SU-DHL-6 (cell line): ENCODE measurements at regions not wholly inside any gene's neighbourhood (a gene's known extent, or its start where the extent isn't known, plus 50 kb on each side); places are given as distances from the start of the nearest gene placed in this dataset.

ENCODE experiments used
- H2AFZ ChIP-seq: fragments of 200-600 bp; sonication (generic); 2 replicates; pipeline ENCODE4 v1.6.1; 2014; ENCODE audit warnings: low read depth, mild to moderate bottlenecking, moderate library complexity, mixed read lengths, antibody characterized with exemption, low read length; ENCODE audit not compliant: severe bottlenecking
- H3F3A ChIP-seq: fragments of 200-600 bp; shearing (Covaris generic); 2 replicates; pipeline ENCODE4 v1.6.0; 2016; ENCODE audit warnings: antibody characterized with exemption, mild to moderate bottlenecking; ENCODE audit not compliant: insufficient read depth
- H3K27ac ChIP-seq: fragments of 200-600 bp; sonication (generic); 2 replicates; pipeline ENCODE4 v1.5.1; 2016; ENCODE audit warnings: low read depth, mild to moderate bottlenecking, low read length, moderate library complexity, mixed read lengths
- H3K27me3 ChIP-seq: fragments of 200-600 bp; sonication (generic), shearing (Covaris generic); 2 replicates; pipeline ENCODE4 v1.6.0; 2014; ENCODE audit warnings: mild to moderate bottlenecking, low read length
- H3K36me3 ChIP-seq: fragments of 200-600 bp; sonication (generic); 2 replicates; pipeline ENCODE4 v1.6.1; 2014; ENCODE audit warnings: mild to moderate bottlenecking, low read length, mixed read lengths
- H3K4me2 ChIP-seq: fragments of 300-600, 200-600 bp; shearing (Covaris generic), sonication (generic); 2 replicates; pipeline ENCODE4 v1.6.0; 2014; ENCODE audit warnings: low read length, low read depth, mild to moderate bottlenecking; ENCODE audit not compliant: poor library complexity, severe bottlenecking
- H3K4me3 ChIP-seq: fragments of 200-600 bp; sonication (generic); 2 replicates; pipeline ENCODE4 v1.5.1; 2014; ENCODE audit warnings: antibody characterized with exemption, low read length, mild to moderate bottlenecking, mixed read lengths; ENCODE audit not compliant: insufficient read depth, poor library complexity, severe bottlenecking
- H3K79me2 ChIP-seq: fragments of 200-600 bp; sonication (generic); 2 replicates; pipeline ENCODE4 v1.6.1; 2014; ENCODE audit warnings: mild to moderate bottlenecking, low read length, moderate library complexity; ENCODE audit not compliant: insufficient read depth
- H3K9ac ChIP-seq: fragments of 200-600 bp; sonication (generic); 2 replicates; pipeline ENCODE4 v1.7.0; 2014; ENCODE audit warnings: mild to moderate bottlenecking, low read length
- H3K9me2 ChIP-seq: fragments of 200-600 bp; sonication (generic); replicated peaks from 2 replicates; pipeline ENCODE4 v1.6.1; 2014; ENCODE audit warnings: low read length; ENCODE audit not compliant: insufficient read depth
- H3K9me3 ChIP-seq: fragments of 200-600 bp; sonication (generic); 2 replicates; pipeline ENCODE4 v1.6.1; 2014; ENCODE audit warnings: low read length, mixed read lengths; ENCODE audit not compliant: insufficient read depth
- H4K20me1 ChIP-seq: fragments of 200-600 bp; sonication (generic); 2 replicates; pipeline ENCODE4 v1.6.1; 2014; ENCODE audit warnings: low read depth, mild to moderate bottlenecking, antibody characterized with exemption, low read length, moderate library complexity, mixed read lengths
- EZH2phosphoT487 ChIP-seq: fragments of 200-600 bp; sonication (generic), shearing (Covaris generic); conservative IDR thresholded peaks from 2 replicates; pipeline ENCODE4 v1.6.1; 2018; ENCODE audit warnings: mild to moderate bottlenecking, antibody characterized with exemption, low read length, moderate library complexity, mixed read lengths
- TF ChIP-seq, protein P1 (sequence below): fragments of 200-600 bp; sonication (generic); IDR thresholded peaks from one replicate; pipeline ENCODE4 v1.5.1; 2017; ENCODE audit warnings: antibody characterized with exemption, mild to moderate bottlenecking, low read length, moderate library complexity; ENCODE audit not compliant: insufficient read depth, poor library complexity, severe bottlenecking

DNA sequence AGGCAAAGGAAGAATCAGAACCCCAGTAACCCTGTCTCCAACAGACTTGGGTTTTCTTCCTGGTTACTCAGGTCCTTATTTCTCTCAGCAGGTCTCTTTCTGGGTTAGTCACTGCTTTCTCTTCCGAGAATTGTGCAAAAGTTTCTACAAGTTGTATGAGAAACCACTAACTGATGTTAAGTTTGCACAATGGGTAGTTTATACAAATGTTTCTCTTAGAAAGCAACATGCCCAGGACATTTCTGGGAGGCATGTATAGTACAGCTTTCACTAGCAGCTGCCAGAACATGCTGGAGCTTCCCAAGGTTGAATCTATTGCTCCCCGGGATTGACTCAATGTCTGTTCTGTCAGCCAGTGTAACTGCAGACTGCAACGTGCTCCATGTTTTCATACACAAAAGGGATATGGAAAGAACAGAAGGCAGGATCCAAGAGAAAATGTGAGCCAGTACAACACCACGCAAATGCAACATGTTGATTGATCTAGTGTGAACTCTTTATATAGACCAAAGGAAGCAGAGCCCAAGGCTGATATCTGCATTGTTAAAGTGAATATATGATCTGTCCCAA lies 887.8 kb downstream of the MCTP2 start:
- TF ChIP-seq, protein P1, sequence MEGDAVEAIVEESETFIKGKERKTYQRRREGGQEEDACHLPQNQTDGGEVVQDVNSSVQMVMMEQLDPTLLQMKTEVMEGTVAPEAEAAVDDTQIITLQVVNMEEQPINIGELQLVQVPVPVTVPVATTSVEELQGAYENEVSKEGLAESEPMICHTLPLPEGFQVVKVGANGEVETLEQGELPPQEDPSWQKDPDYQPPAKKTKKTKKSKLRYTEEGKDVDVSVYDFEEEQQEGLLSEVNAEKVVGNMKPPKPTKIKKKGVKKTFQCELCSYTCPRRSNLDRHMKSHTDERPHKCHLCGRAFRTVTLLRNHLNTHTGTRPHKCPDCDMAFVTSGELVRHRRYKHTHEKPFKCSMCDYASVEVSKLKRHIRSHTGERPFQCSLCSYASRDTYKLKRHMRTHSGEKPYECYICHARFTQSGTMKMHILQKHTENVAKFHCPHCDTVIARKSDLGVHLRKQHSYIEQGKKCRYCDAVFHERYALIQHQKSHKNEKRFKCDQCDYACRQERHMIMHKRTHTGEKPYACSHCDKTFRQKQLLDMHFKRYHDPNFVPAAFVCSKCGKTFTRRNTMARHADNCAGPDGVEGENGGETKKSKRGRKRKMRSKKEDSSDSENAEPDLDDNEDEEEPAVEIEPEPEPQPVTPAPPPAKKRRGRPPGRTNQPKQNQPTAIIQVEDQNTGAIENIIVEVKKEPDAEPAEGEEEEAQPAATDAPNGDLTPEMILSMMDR: no peak
- TF ChIP-seq EZH2phosphoT487: no peak

DNA sequence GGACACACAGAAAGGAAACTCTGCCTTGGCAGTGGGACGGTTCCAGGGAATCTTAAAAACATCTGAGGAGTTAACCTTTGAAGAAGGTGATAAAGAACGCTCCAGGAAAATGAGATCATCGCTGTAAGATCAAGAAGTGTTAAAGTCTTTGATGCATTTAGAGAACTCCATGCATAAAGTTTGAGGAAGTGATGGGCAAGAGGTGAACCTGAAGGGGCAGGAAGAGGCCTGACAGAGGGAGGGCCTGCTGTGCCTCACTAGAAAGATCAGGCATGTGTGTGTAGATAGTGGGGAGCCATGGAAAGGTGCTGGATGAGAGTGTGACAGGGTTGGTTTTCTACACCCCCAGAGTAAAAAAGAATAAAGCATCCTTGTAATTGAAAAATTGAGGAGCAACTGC lies 889.2 kb downstream of the MCTP2 start:
- H3K4me3 ChIP-seq: no peak overlapping the region
- H3K79me2 ChIP-seq: no peaks in the 10 kb centered on the region
- TF ChIP-seq, protein P1: no peak
- TF ChIP-seq EZH2phosphoT487: no peak
- H3K27ac ChIP-seq: no peak overlapping the region
- H3K9me3 ChIP-seq: no peaks in the 10 kb centered on the region
- no peaks in the 10 kb centered on the region for H3K27me3 ChIP-seq
- no peaks in the 10 kb centered on the region for H3F3A ChIP-seq
- H3K9ac ChIP-seq: no peak overlapping the region
- no peaks in the 10 kb centered on the region for H3K9me2 ChIP-seq
- H2AFZ ChIP-seq: no peak overlapping the region
- H4K20me1 ChIP-seq: no peaks in the 10 kb centered on the region
- H3K36me3 ChIP-seq: no peaks in the 10 kb centered on the region
- H3K4me2 ChIP-seq: no peak overlapping the region

More for the DNA sequence above, 887.8 kb downstream of the MCTP2 start:
- no peak overlapping the region for H3K9ac ChIP-seq
- H4K20me1 ChIP-seq: no peaks in the 10 kb centered on the region
- no peak overlapping the region for H2AFZ ChIP-seq
- H3K4me3 ChIP-seq: no peak overlapping the region
- no peaks in the 10 kb centered on the region for H3K9me3 ChIP-seq
- H3K27me3 ChIP-seq: no peaks in the 10 kb centered on the region
- no peaks in the 10 kb centered on the region for H3K79me2 ChIP-seq
- no peaks in the 10 kb centered on the region for H3K9me2 ChIP-seq
- H3F3A ChIP-seq: no peaks in the 10 kb centered on the region
- H3K27ac ChIP-seq: no peak overlapping the region
- no peak overlapping the region for H3K4me2 ChIP-seq
- H3K36me3 ChIP-seq: no peaks in the 10 kb centered on the region

DNA sequence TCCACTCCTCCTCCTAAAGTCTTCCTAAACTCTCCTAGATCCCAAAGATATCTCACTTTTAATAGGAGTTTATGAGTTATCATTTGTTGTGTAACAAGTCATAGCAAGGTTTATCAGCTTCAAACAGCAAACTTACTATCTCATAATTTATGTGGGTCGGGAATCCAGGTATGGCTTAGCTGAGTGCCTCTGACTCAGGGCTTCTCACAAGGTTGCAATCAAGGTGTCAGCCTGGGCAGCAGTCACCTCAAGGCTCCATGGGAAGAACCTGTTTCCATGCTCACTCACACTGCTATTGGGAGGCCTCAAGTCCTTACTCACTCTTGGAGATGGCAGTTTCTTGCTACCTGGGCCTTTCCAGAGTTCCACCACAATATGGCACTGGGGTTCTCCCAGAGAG lies 889.8 kb downstream of the MCTP2 start:
- Histone ChIP-seq H4K20me1 (no peaks in the 10 kb centered on the region), H3K27me3 (no peaks in the 10 kb centered on the region), H2AFZ (no peak overlapping the region), H3K79me2 (no peaks in the 10 kb centered on the region), H3F3A (no peaks in the 10 kb centered on the region), H3K27ac (no peak overlapping the region), H3K9ac (no peak overlapping the region), H3K36me3 (no peaks in the 10 kb centered on the region), H3K4me3 (no peak overlapping the region), H3K9me2 (no peaks in the 10 kb centered on the region), H3K9me3 (no peaks in the 10 kb centered on the region), H3K4me2 (no peak overlapping the region)
- TF ChIP-seq, protein P1: no peak
- TF ChIP-seq EZH2phosphoT487: no peak
